GM23338 (cell line): ENCODE measurements at regions not wholly inside any gene's neighbourhood (a gene's known extent, or its start where the extent isn't known, plus 50 kb on each side); places are given as distances from the start of the nearest gene placed in this dataset.

Experiments used
- CREB1 ChIP-seq: fragments of 250-450 bp; sonication (Bioruptor Pico); IDR thresholded peaks from 2 replicates; pipeline ENCODE4 v1.5.0; 2020; ENCODE audit warnings: low read depth, mild to moderate bottlenecking, moderate library complexity
- CTCF ChIP-seq, 2 experiments: fragments of 200-600 bp in 1 of 2; sonication (generic) in 1 of 2; conservative IDR thresholded peaks; 2 replicates each; pipeline versions ENCODE4 v1.5.1 to v1.6.1; 2016 to 2017; ENCODE audit warnings: antibody characterized with exemption in 2 of 2, low read depth in 2 of 2, mild to moderate bottlenecking in 2 of 2, moderate library complexity in 1 of 2
- EZH2 ChIP-seq: fragments of 200-600 bp; sonication (generic); IDR thresholded peaks from one replicate; pipeline ENCODE4 v1.8.0; 2017; ENCODE audit warnings: antibody characterized with exemption, mild to moderate bottlenecking, low read depth; ENCODE audit not compliant: unreplicated experiment
- EZH2phosphoT487 ChIP-seq: fragments of 200-600 bp; sonication (generic); IDR thresholded peaks from one replicate; pipeline ENCODE4 v1.8.1; 2018; ENCODE audit warnings: antibody characterized with exemption; ENCODE audit not compliant: unreplicated experiment
- JUNB ChIP-seq: IDR thresholded peaks from one replicate; pipeline ENCODE4 v1.6.1; 2016; ENCODE audit warnings: antibody characterized with exemption; ENCODE audit not compliant: unreplicated experiment
- NANOG ChIP-seq: IDR thresholded peaks from 2 replicates; pipeline ENCODE4 v1.6.1; 2016; ENCODE audit warnings: antibody characterized with exemption, borderline replicate concordance
- POLR2AphosphoS5 ChIP-seq: IDR thresholded peaks from 2 replicates; pipeline ENCODE4 v1.6.1; 2016; ENCODE audit warnings: antibody characterized with exemption, low read depth
- REST ChIP-seq: IDR thresholded peaks from one replicate; pipeline ENCODE4 v1.6.1; 2018; ENCODE audit warnings: antibody characterized with exemption; ENCODE audit not compliant: unreplicated experiment
- ZNF331 ChIP-seq: fragments of 250-450 bp; sonication (Bioruptor Pico); IDR thresholded peaks from 2 replicates; pipeline ENCODE4 v1.5.0; 2020; ENCODE audit warnings: low read depth, mild to moderate bottlenecking, moderate library complexity
- ZNF462 ChIP-seq: fragments of 250-450 bp; sonication (Bioruptor Pico); IDR thresholded peaks from 2 replicates; pipeline ENCODE4 v1.5.0; 2020; ENCODE audit warnings: mild to moderate bottlenecking, moderate library complexity

- TF ChIP-seq POLR2AphosphoS5 (no peak), CTCF (conservative IDR thresholded peaks at IDR 0.05; ENCODE audit: low read depth in 2 of 2) (no peak), REST (no peak), EZH2 (no peak), EZH2phosphoT487 (no peak), CREB1 (CRISPR knock-in tag) (no peak), ZNF462 (CRISPR knock-in tag) (no peak), JUNB (no peak), NANOG (no peak), ZNF331 (CRISPR knock-in tag) (no peak)
Measured at GRCh38 chr19:20269461-20269860, 102.4 kb downstream of the ZNF486 start.
